Stimulated activated CD4-positive, alpha-beta T cell treated with anti-CD3 and anti-CD28 coated beads, Interleukin-4, amount 100 ng/mL, for 24 hours (primary cell): ENCODE measurements at regions not wholly inside any gene's neighbourhood (a gene's known extent, or its start where the extent isn't known, plus 50 kb on each side); places are given as distances from the start of the nearest gene placed in this dataset.
A peak's percentile ranks its signal among the peaks of the same experiment; 100 is the strongest.
"Not testable (repeated sequence)": the region's sequence is repeated elsewhere in the genome, so short reads cannot be mapped to it uniquely, and the experiment has no call there.

Experiments
- DNase-seq: peaks from one replicate; pipeline ENCODE4 v3.0.0-alpha.2; 2020

GRCh38 chr21:35178098-35178497 is 129.0 kb upstream of the RUNX1 start:
- DNase-seq: no peak

DNA sequence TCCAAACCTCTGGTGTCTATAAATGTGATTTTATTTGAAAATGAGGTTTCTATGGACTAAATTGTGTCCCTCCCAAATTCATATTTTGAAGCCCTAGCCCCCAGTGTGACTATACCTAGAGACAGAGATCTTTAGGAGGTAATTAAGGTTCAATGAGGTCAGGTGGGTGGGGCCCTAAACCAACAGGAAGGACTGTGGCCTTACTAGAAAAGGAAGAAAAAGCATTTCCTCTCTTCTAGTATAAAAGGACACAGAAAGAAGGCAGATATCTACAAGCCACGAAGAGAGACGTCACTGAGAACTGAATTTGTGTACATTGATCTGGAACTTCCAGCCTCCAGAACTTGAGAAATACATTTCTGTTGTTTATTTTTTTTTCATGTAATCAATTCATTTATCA is 123.1 kb upstream of the RUNX1 start:
- DNase-seq: no peak

DNA sequence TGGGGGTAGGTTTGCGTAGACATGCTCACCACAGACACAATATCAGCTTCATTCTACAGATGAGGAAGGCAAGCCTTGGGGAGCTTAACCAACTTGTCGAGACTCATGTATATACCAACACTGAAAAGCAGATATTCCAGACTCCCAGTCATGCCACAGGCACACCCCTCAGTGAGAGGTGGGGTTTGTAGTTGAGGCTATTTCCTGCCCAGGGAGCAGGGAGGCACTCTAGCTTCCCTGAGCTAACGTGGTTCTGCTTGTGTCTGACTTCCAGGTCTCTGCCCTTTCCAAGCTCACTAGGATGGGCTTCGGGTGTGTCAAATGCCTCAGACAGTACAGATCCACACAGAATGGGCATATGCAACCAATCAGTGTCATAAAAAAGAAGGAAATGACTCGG is 122.3 kb upstream of the RUNX1 start:
- no peak for DNase-seq

DNA sequence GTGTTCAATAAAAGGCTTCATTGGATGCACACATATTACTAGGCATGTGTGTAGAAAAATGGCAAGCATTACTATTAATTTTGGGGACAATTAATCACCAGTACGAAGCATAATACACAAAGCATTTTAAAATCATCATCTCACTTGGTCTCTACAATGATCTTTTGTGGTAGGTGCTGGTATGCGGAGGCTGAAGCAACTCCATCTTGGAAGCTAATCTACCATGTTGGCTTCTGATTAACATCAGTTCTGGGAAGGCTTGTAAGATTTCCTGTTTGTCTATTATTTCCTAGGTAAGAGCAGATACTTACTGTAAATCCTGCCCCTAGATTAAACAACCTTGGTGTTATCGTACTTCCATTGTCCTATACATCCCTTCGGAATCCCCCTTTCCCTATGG is 121.7 kb upstream of the RUNX1 start:
- no peak for DNase-seq

DNA sequence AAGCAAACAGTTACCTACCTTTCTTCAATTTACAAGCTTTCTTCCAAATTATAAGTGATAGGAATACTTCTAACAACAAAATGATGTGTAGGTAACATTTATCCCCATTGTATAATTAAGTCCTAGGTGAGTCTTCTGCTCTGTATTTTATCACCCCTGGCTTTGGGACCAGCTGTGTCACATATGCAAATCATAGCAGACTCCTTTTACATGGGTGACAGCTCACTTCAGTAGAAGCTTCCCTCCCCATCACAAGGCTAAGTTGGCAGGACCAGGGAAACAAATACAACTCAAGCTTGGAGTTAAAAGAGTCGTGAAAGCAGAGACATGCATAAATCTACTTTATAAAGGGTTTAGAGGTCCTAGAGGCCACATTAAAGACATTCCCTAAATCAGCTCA is 121.1 kb upstream of the RUNX1 start:
- DNase-seq: no peak

DNA sequence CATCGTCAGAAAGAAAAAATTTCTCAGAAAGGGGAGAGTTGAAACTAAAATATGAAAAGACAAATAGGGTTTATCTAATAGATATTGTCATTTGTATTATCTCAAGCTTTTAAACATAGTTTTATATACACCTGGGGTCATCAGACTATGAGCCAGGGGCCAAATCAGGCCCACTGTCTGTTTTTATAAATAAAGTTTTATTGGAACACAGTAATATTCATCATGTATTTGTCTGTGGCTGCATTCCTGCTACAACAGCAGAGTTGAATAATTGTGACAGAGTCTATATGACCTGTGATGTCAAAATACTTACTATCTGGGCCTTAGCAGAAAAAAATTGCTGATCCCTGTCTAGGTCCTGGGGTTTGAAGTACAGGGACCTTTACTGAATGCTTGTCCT is 120.5 kb upstream of the RUNX1 start:
- no peak for DNase-seq

- no peak for DNase-seq
These were observed 119.6 kb upstream of the RUNX1 start for GRCh38 chr21:35168735-35169134.

DNA sequence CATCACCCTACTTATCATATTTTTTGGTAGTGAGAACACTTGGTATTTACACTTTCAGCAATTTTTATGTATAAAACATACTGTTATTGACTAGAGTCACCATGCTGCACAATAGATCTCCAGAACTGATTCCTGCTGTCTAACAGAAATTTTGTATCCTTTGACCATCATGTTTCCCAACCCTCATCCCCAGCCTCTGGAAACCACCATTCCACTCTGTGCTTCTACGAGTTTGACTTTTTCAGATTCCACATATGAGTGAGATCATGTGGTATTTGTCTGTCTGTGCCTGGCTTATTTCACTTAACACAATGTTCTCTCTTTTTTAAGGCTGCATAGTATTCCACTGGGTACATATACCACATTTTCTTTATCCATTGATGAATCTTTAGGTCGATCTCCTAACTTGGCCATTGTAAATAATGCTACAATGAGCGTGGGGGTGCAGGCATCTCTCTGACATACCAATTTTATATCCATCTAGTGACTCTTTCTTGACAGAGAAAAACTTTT is 115.9 kb upstream of the RUNX1 start:
- DNase-seq: no peak

GRCh38 chr21:35164380-35164779 is 115.3 kb upstream of the RUNX1 start:
- no peak for DNase-seq

GRCh38 chr21:35163411-35163810 is 114.3 kb upstream of the RUNX1 start:
- no peak for DNase-seq

- no peak for DNase-seq
These were observed 113.7 kb upstream of the RUNX1 start for GRCh38 chr21:35162831-35163230.

- no peak for DNase-seq
These were observed 110.8 kb upstream of the RUNX1 start for GRCh38 chr21:35159881-35160280.

GRCh38 chr21:35157374-35157773 is 108.3 kb upstream of the RUNX1 start:
- not testable (repeated sequence) for DNase-seq

DNA sequence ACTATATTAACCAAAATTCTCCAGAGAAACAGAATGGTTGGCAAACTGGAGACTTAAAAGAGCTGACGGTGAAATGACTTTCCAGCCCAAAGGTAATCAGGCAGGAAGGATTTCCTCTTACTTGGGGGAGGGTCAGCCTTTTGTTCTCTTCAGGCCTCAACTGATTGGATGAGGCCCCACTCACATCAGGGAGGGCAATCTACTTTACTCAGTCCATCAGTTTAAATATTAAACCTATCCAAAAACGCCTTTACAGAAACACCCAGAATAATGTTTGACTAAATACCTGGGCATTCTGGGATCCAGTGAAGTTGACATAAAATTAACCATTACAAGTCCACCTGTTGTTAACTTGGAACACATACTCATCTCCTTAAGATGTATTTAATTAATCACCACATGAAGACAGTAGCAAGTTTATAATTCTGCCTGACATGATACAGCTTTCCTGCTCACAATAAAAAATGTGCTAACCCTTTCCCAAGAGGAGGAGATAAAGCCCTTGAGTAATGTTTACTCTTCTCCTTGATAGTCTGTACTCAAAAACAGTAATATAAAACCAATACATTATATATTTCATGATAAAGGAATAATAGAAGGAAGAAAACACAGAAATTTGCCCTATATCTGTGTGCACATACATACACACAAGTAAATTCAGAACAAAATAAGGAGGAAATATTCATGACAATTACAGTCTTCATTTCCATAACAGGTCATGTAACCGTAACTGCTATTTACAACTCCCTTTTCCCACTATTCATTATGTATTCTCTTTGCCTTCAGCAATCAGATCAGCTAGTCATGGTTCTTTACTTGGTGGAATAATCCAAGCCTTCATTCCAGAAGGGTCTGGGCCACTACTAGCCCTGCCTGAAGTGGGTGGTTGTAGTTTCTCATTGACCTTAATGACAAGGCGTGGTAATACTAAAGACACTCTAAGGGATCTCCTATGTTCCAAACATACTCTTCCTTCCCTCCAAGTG is 107.5 kb upstream of the RUNX1 start:
- no peak for DNase-seq

DNA sequence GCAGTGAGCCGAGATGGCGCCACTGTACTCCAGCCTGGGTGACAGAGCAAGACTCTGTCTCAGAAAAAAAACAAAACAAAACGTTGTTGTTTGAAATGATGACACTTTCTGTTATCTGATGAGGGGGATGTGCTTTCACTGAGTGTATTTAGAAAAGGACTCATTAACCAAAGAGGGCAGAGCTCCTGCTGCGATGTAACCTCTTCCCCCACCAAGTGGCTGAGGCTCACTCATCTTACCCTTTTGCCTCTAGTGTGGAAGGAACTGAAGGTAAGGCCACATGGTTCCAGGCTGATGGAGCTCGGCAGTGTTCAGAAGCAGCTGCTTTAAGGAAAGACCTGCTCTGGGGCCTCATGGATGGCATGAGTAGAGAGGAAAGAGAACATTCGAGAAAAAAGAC is 105.7 kb upstream of the RUNX1 start:
- no peak for DNase-seq

DNA sequence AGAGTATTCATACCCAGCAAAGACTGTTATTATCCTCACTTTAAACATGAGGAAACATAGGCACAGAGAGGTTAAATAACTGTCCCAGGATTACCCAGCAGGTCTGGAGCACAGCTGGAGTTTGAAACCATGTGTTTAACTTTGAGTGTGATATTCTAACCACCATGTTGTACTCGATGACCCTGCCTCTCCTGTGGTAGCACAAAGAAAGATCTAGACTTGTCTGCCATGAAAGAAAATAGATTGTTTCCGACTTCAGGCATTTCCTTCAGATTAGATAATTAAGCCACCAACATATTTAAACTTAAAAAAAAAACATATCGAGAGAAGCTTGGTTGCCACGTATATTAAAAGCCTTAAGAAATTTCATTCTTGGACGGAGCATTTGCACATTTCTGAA is 104.6 kb upstream of the RUNX1 start:
- no peak for DNase-seq

GRCh38 chr21:35150562-35151226 is 101.6 kb upstream of the RUNX1 start:
- no peak for DNase-seq

GRCh38 chr21:35149698-35150097 is 100.6 kb upstream of the RUNX1 start:
- no peak for DNase-seq

DNA sequence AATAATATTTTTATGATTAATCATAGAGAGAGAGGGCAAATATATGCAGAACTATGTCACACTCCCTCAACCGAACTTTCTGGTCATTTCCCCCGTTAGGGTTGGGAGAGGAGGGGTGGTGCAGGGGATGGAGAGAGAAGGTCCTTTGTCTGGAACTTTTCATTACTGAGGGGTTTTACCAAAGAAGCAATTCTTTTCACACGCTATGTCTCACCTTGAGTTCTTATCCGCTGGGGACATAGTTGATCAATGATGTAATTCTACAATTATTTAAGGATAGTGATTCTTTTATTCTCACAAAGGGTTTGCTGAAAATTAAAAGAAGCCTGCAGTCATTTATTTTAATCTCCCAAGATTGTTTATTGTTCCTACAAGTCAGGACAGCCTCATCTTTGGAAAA is 98.3 kb upstream of the RUNX1 start:
- no peak for DNase-seq

GRCh38 chr21:35145626-35146233 is 96.6 kb upstream of the RUNX1 start:
- no peak for DNase-seq

- no peak for DNase-seq
These were observed 95.9 kb upstream of the RUNX1 start for GRCh38 chr21:35144978-35145377.

DNA sequence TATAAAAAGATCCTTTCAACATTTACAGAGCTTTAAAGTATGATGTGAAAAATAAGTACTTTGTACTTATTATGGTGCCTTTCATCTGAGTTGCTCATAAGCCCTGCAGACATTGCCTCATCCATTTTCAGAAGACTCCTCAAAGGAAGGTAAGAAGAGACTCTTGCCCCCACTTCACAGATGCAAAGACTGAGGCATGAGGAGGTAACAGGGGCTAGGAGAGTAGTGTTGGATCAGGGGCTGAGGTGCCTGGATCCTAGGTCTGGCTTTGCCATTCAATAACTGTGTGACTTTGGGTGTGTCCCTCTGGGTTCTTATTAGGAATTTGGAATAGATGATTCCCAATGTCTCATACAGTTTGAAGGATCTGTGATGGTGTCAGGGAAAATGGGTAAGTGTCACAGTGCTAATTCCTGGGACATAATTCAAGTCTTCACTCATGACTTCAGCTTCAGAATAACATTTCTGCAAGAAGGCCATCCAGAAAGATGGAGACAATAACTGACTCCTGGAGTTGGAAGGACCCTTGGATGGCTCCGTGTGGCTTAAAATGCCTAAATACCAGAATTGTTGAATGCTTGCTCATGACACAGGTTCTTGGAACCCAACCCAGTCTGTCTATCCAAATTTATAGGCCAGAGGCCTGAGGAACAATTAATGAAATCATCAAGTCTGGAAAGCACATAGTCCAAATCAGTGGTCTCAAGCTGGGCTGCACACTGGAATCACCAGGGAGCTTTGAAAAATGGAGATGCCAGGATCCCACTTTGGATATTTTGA is 93.1 kb upstream of the RUNX1 start:
- no peak for DNase-seq

DNA sequence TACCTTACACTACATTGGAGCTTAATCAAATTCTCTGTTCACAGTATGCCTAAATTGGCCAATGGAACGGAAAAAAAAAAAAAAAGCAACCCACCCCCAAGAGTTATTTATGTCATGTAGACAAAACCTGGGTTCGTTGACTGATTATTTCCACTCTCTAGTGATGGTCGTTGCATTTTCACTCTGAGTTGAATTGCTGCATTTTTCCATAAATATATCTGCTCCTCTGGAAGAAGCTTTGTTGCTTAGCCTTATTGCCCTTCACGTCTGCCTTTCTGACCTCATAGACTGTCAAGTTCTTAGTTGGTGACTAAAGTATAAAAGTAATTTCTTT is 90.2 kb upstream of the RUNX1 start:
- peak; percentile 27 for DNase-seq
